ENCODE measurements at regions not wholly inside any gene's neighbourhood (a gene's known extent, or its start where the extent isn't known, plus 50 kb on each side); places are given as distances from the start of the nearest gene placed in this dataset.

- no peak for DNase-seq (ENCODE audit: low read depth, low spot score)
Observed at GRCh38 chr2:215718890-215719289, 283.0 kb upstream of the FN1 start.

DNA sequence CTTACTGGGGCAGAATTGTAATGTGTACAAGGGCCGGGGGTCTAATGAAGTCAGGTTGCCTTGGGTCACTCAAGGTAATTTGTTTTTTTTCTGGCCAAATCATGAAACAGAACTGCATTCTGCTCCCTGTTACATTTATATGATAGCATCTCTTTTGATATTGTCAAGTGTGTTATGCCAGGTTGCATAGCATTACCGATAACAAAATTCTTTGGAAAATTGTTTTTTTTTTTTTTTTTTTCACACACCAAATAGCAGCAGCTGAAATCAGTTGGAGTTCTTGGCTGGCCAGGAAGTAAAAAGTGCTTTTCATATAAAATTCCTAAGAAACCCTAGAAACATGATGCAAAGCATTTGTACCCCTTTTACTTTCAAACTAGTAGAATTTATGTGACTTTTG, 282.6 kb upstream of the FN1 start:
- no peak for DNase-seq (ENCODE audit: low read depth, low spot score)

- DNase-seq (ENCODE audit: low read depth, low spot score), result no peak
Observed at GRCh38 chr2:215717501-215718381, 281.9 kb upstream of the FN1 start.

DNA sequence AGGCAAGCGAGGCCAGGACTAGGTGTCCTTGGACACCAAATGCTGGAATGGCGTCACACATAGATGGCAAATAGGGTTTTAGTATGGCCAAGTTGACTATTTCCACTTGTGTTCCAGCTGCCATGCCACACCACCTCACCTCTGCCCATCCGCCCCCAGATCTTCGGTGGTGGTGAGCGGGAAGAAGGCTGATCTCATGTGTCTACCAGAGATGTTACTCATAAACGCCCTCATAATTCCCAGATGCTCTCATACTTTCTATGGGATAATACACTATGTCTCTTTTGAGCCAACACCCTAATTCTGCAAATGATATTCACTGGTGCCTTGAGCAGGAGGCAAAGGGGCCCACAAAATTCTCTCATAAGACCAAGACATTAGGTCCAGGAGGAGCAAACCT, 281.1 kb upstream of the FN1 start:
- DNase-seq (ENCODE audit: low read depth, low spot score), result no peak

DNA sequence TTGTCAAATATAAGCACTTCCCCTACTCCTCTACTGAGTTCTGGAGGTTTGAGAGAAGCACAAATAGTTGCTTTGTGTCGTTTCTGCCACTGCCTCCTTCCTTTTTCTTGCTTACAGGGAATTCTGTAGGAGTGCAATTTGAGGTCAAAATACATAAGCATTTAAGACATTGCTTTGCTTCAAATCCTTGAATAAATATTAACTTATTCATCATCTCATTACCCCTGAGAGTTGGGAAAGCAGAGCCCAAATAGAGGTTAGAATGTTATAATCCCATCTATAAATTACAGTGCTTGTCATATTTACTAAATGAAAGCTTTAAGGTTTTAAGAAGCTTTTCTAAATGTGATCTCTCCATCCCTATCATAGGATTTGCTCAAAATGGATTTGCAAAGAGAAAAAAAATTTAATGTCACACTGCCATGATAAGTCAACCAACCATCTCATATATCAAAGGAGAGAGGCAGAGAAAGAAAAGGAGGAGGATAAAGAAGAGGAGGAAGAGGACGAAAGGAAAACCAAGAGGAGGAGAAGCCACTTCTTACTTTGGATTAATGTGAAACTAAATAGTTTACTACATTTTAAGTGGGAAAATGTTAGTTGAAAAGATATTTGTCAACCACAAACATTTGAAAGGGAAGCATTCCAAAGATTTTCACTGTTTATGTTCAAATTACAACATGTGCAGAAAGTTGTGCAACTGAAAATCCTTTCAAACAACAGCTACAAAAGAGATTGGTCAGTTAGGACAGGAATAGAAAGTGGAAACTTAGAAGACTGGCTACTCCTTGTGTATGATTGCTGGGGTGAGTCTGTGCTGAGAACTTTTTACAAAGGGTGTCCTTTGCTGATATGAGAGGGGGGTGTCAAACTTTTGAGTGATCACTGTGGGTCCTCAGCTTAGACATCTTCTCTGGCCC, 277.3 kb upstream of the FN1 start:
- DNase-seq (ENCODE audit: low read depth, low spot score), result no peak

GRCh38 chr2:215712219-215712868, 276.5 kb upstream of the FN1 start:
- DNase-seq (ENCODE audit: low read depth, low spot score), result no peak

DNA sequence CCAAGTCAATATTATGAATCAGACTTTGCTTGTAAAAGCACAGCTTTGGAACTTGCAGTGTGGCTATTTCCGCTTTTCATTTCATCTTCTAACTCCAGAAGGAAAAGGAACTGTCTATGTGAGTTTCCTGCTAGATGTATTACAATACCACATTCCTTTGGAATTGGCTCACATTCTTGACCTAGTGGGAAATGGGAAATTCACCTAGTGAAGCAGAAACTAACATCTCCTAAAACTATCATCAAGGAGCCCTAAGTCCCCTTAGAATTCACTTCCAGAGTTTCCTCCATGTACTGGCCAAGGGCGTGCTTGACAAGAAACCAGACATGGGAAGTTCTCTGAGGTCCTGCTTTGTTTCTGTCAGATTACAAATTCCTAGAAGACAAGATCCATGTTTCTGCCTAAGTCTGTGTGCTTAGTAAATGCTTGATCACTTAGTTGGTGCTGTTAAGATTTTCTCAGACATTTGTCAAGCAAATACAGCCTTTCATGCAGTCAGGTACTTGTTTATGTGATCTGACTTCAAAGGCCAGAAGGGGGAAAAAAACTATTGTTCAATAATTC, 275.7 kb upstream of the FN1 start:
- DNase-seq (ENCODE audit: low read depth, low spot score), result no peak

GRCh38 chr2:215707608-215708007, 271.7 kb upstream of the FN1 start:
- no peak for DNase-seq (ENCODE audit: low read depth, low spot score)

GRCh38 chr2:215705771-215706361, 270.0 kb upstream of the FN1 start:
- DNase-seq (ENCODE audit: low read depth, low spot score), result no peak

GRCh38 chr2:215705281-215705680, 269.4 kb upstream of the FN1 start:
- no peak for DNase-seq (ENCODE audit: low read depth, low spot score)

GRCh38 chr2:215702116-215702902, 266.4 kb upstream of the FN1 start:
- no peak for DNase-seq (ENCODE audit: low read depth, low spot score)

GRCh38 chr2:215699700-215700538, 264.1 kb upstream of the FN1 start:
- no peak for DNase-seq (ENCODE audit: low read depth, low spot score)

DNA sequence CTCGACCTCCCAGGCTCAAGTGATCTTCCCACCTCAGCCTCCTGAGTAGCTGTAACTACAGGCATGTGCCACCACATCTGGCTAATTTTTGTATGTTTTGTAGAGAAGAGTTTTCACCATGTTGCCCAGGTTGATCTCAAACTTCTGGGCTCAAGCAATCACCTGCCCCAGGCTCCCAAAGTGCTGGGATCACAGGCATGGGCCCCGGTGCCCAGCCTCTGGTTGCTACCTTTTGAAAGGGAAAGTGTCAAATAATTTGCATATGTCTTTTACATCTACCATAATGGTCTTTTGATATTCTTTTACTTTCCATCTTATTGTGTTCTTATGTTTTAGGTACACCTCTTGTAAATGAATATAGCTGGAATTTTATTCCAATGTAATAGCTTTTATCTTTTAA, 263.1 kb upstream of the FN1 start:
- DNase-seq (ENCODE audit: low read depth, low spot score), result no peak

DNA sequence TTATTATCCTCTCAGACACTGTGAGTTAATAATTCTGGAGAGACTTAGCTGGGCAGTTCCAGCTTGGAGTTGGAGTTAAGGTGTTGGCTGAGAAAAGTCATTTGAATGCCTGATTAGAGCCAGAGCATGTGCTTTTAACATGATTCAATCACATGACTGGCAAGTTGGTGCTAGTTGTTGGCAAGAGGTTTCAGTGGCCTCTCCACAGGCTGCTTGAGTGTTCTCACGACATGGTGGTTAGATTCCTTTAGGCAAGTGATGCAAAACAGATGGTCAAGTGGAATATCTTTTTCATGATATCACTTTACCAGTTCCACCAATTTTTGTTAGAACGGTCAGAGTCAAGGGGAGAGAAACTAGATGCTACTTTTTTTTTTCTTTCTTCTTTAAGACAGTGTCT, 262.7 kb upstream of the FN1 start:
- DNase-seq (ENCODE audit: low read depth, low spot score), result no peak

- no peak for DNase-seq (ENCODE audit: low read depth, low spot score)
Observed at GRCh38 chr2:215697496-215697895, 261.6 kb upstream of the FN1 start.

- no peak for DNase-seq (ENCODE audit: low read depth, low spot score)
Observed at GRCh38 chr2:215697003-215697402, 261.1 kb upstream of the FN1 start.

- DNase-seq (ENCODE audit: low read depth, low spot score), result no peak
Observed at GRCh38 chr2:215695861-215696260, 260.0 kb upstream of the FN1 start.

DNA sequence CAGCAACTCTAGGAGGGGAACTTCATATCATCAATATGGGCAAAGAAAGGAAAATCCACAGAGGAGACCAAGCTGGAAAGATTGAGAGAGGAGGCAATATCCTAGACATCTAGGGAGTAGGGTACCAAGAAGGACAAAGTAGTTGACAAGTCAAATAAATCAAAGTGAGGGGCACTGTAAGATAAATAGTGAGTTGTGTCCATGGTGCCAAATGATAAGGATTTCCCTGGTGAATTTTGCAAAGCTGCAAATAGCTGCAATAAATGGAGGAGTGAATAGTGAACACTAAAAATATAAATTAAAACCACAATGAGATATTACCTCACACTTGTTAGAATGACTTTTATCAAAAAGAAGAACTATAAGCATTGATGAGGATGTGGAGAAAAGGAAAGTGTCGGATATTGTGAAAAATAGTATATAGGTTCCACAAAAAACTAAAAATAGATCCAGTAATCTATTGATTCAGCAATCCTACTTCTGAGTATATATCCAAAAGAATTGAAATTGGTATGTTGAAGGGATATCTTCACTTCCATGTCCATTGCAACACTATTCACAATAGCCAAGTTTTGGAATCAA, 258.2 kb upstream of the FN1 start:
- DNase-seq (ENCODE audit: low read depth, low spot score), result no peak

All from smooth muscle cell of the brain vasculature (primary cell).